HG03432 (cell line): ENCODE measurements at regions not wholly inside any gene's neighbourhood (a gene's known extent, or its start where the extent isn't known, plus 50 kb on each side); places are given as distances from the start of the nearest gene placed in this dataset.

ENCODE experiments used
- ATAC-seq: cut with Tn5 transposase; IDR thresholded peaks from one replicate; pipeline ENCODE4 v1.9.1; 2021; ENCODE audit warnings: mild to moderate bottlenecking, moderate library complexity; ENCODE audit not compliant: unreplicated experiment

- no peak for ATAC-seq
Observed at GRCh38 chr6:87909849-87910248, 137.8 kb upstream of the SPACA1 start.

GRCh38 chr6:87908978-87909811, 138.4 kb upstream of the SPACA1 start:
- no peak for ATAC-seq

GRCh38 chr6:87907521-87907920, 140.1 kb upstream of the SPACA1 start:
- peak; percentile 53 for ATAC-seq

GRCh38 chr6:87905101-87905641, 142.5 kb upstream of the SPACA1 start:
- ATAC-seq, result peak; percentile 91

- ATAC-seq, result no peak
Observed at GRCh38 chr6:87904011-87904410, 143.6 kb upstream of the SPACA1 start.

GRCh38 chr6:87903323-87903722, 144.3 kb upstream of the SPACA1 start:
- ATAC-seq, result no peak

GRCh38 chr6:87902383-87902782, 145.3 kb upstream of the SPACA1 start:
- no peak for ATAC-seq

GRCh38 chr6:87901613-87902012, 146.0 kb upstream of the SPACA1 start:
- ATAC-seq, result no peak

GRCh38 chr6:87900160-87900698, 147.4 kb upstream of the SPACA1 start:
- ATAC-seq, result no peak

- ATAC-seq, result no peak
Observed at GRCh38 chr6:87899499-87900147, 148.0 kb upstream of the SPACA1 start.

- ATAC-seq, result no peak
Observed at GRCh38 chr6:87897663-87898062, 150.0 kb upstream of the SPACA1 start.

- no peak for ATAC-seq
Observed at GRCh38 chr6:87897013-87897412, 150.6 kb upstream of the SPACA1 start.

- no peak for ATAC-seq
Observed at GRCh38 chr6:87887266-87887665, 160.4 kb upstream of the SPACA1 start.

- ATAC-seq, result no peak
Observed at GRCh38 chr6:87884203-87884602, 163.4 kb upstream of the SPACA1 start.

GRCh38 chr6:87881342-87881895, 166.2 kb upstream of the SPACA1 start:
- ATAC-seq, result no peak

- peak; percentile 80 for ATAC-seq
Observed at GRCh38 chr6:87879132-87879861, 168.3 kb upstream of the SPACA1 start.

- ATAC-seq, result no peak
Observed at GRCh38 chr6:87875781-87876180, 171.9 kb upstream of the SPACA1 start.

GRCh38 chr6:87873556-87873955, 171.5 kb upstream of the AKIRIN2 start:
- no peak for ATAC-seq

GRCh38 chr6:87870556-87870955, 168.5 kb upstream of the AKIRIN2 start:
- ATAC-seq, result no peak

GRCh38 chr6:87869064-87869905, 167.3 kb upstream of the AKIRIN2 start:
- ATAC-seq, result no peak
